Astrocyte (in vitro differentiated cells and primary cell): ENCODE measurements at regions not wholly inside any gene's neighbourhood (a gene's known extent, or its start where the extent isn't known, plus 50 kb on each side); places are given as distances from the start of the nearest gene placed in this dataset.

ENCODE experiments used
- EZH2 ChIP-seq: IDR thresholded peaks from 2 replicates; pipeline ENCODE4 v1.6.1; 2012; ENCODE audit warnings: mild to moderate bottlenecking, low read length, inconsistent platforms; ENCODE audit not compliant: insufficient read depth
- TF ChIP-seq, protein P1 (sequence below): IDR thresholded peaks from 2 replicates; pipeline ENCODE4 v1.5.1; 2011; ENCODE audit warnings: low read depth, mild to moderate bottlenecking, inconsistent platforms, low read length, moderate library complexity; ENCODE audit not compliant: insufficient read depth

DNA sequence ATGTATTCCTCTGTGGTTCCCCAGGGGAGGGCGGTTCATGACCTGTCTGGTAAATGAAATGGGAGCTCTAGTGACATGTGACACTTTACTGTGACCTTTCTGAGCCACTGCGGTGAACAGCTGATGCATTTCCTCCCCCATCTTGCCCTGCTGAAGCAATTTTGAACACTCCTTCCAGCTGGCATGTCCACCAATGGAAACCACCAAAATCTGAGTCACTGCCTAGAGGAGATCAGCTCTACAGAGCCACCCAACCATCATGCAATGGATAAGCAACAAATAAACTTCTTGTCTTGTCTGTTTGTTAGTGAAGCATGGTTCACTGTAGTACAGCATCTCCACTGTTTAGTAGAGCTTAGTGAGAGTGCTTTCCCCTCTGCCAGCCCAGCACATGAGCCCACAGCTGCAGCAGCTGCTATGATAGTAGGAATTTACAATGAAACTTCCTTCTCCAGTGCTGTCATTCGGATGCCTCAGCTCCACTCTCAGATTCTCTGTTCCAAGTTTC is 479.4 kb downstream of the NTRK3 start:
- TF ChIP-seq, protein P1, sequence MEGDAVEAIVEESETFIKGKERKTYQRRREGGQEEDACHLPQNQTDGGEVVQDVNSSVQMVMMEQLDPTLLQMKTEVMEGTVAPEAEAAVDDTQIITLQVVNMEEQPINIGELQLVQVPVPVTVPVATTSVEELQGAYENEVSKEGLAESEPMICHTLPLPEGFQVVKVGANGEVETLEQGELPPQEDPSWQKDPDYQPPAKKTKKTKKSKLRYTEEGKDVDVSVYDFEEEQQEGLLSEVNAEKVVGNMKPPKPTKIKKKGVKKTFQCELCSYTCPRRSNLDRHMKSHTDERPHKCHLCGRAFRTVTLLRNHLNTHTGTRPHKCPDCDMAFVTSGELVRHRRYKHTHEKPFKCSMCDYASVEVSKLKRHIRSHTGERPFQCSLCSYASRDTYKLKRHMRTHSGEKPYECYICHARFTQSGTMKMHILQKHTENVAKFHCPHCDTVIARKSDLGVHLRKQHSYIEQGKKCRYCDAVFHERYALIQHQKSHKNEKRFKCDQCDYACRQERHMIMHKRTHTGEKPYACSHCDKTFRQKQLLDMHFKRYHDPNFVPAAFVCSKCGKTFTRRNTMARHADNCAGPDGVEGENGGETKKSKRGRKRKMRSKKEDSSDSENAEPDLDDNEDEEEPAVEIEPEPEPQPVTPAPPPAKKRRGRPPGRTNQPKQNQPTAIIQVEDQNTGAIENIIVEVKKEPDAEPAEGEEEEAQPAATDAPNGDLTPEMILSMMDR = no peak
- TF ChIP-seq EZH2 = no peak
